WTC11 (cell line): ENCODE measurements at regions not wholly inside any gene's neighbourhood (a gene's known extent, or its start where the extent isn't known, plus 50 kb on each side); places are given as distances from the start of the nearest gene placed in this dataset.

ENCODE experiments used
- ATAC-seq: fragments of 200-7000 bp; cut with Tn5 transposase; 2 replicates; pipeline ENCODE4 v1.10.0; 2021; ENCODE audit warnings: mild to moderate bottlenecking, moderate library complexity
- CTCF ChIA-PET: fragments of 300-600 bp; sonication (Branson Sonifier 250); formaldehyde crosslinking; loops from one replicate; lab custom pipeline; 2021; ENCODE audit warnings: antibody characterized with exemption; lab: Charles Lee
- POLR2A ChIA-PET: fragments of 350-600 bp; sonication (Branson Sonifier 250); formaldehyde crosslinking; loops from one replicate; lab custom pipeline; 2021; ENCODE audit warnings: antibody characterized with exemption; lab: Charles Lee
- DNase-seq: peaks from one replicate; pipeline ENCODE4 v3.0.0; 2021; ENCODE audit warnings: low spot score
- H3K27ac Mint-ChIP-seq: 2 replicates; pipeline ENCODE4 v1.8.0; 2021; ENCODE audit warnings: mixed read lengths
- H3K27me3 Mint-ChIP-seq: 2 replicates; pipeline ENCODE4 v1.8.0; 2021; ENCODE audit warnings: low read depth, mild to moderate bottlenecking, moderate library complexity, mixed read lengths
- H3K36me3 Mint-ChIP-seq: 2 replicates; pipeline ENCODE4 v1.8.0; 2021; ENCODE audit warnings: mixed read lengths
- H3K4me1 Mint-ChIP-seq: 2 replicates; pipeline ENCODE4 v1.8.0; 2022; ENCODE audit warnings: mixed read lengths
- H3K4me3 Mint-ChIP-seq: 2 replicates; pipeline ENCODE4 v1.8.0; 2021; ENCODE audit warnings: mild to moderate bottlenecking, moderate library complexity, mixed read lengths
- H3K9me3 Mint-ChIP-seq: 2 replicates; pipeline ENCODE4 v1.8.0; 2021; ENCODE audit warnings: mixed read lengths
- AFF4 ChIP-seq: sonication (generic); formaldehyde crosslinking; IDR thresholded peaks from 2 replicates; pipeline ENCODE4 v1.8.1; 2023; ENCODE audit warnings: mild to moderate bottlenecking, missing genetic modification reagents, borderline replicate concordance
- CREM ChIP-seq: sonication (generic); formaldehyde crosslinking; IDR thresholded peaks from 2 replicates; pipeline ENCODE4 v1.8.1; 2022; ENCODE audit warnings: mild to moderate bottlenecking, missing genetic modification reagents, moderate library complexity
- ESRRA ChIP-seq: sonication (generic); formaldehyde crosslinking; IDR thresholded peaks from 2 replicates; pipeline ENCODE4 v1.8.1; 2022; ENCODE audit warnings: mild to moderate bottlenecking, missing genetic modification reagents, borderline replicate concordance
- GRHL2 ChIP-seq: fragments of 250-450 bp; sonication (Bioruptor Pico); IDR thresholded peaks from 2 replicates; pipeline ENCODE4 v1.8.0; 2022; ENCODE audit warnings: mild to moderate bottlenecking, moderate library complexity; ENCODE audit not compliant: insufficient replicate concordance, severe bottlenecking
- IRF2 ChIP-seq: sonication (generic); formaldehyde crosslinking; IDR thresholded peaks from 2 replicates; pipeline ENCODE4 v1.8.0; 2022; ENCODE audit warnings: low read depth, missing genetic modification reagents, borderline replicate concordance
- JAZF1 ChIP-seq: fragments of 250-450 bp; sonication (Bioruptor Pico); IDR thresholded peaks from 2 replicates; pipeline ENCODE4 v1.9.0; 2021; ENCODE audit warnings: moderate library complexity, mild to moderate bottlenecking, inconsistent platforms
- JUN ChIP-seq: sonication (generic); formaldehyde crosslinking; IDR thresholded peaks from 2 replicates; pipeline ENCODE4 v1.8.0; 2023; ENCODE audit warnings: mild to moderate bottlenecking, missing genetic modification reagents
- MLX ChIP-seq: sonication (generic); formaldehyde crosslinking; IDR thresholded peaks from 2 replicates; pipeline ENCODE4 v1.8.1; 2023; ENCODE audit warnings: mild to moderate bottlenecking, missing genetic modification reagents, moderate library complexity
- MXD4 ChIP-seq: fragments of 250-450 bp; sonication (Bioruptor Pico); IDR thresholded peaks from 2 replicates; pipeline ENCODE4 v1.8.0; 2021; ENCODE audit warnings: mild to moderate bottlenecking, moderate library complexity, borderline replicate concordance
- NFYB ChIP-seq: sonication (generic); formaldehyde crosslinking; conservative IDR thresholded peaks from 2 replicates; pipeline ENCODE4 v1.8.0; 2022; ENCODE audit warnings: low read depth, missing genetic modification reagents
- NR3C1 ChIP-seq: sonication (generic); formaldehyde crosslinking; conservative IDR thresholded peaks from 2 replicates; pipeline ENCODE4 v1.8.1; 2023; ENCODE audit warnings: low read depth, mild to moderate bottlenecking, missing genetic modification reagents
- PRRX2 ChIP-seq: fragments of 250-450 bp; sonication (Bioruptor Pico); IDR thresholded peaks from 2 replicates; pipeline ENCODE4 v1.8.0; 2021; ENCODE audit warnings: mild to moderate bottlenecking
- SMAD3 ChIP-seq: sonication (generic); formaldehyde crosslinking; IDR thresholded peaks from 2 replicates; pipeline ENCODE4 v1.8.0; 2022; ENCODE audit warnings: missing genetic modification reagents, mild to moderate bottlenecking, borderline replicate concordance
- SP1 ChIP-seq: sonication (generic); formaldehyde crosslinking; conservative IDR thresholded peaks from 2 replicates; pipeline ENCODE4 v1.8.1; 2022; ENCODE audit warnings: missing genetic modification reagents
- USF1 ChIP-seq: sonication (generic); formaldehyde crosslinking; IDR thresholded peaks from 2 replicates; pipeline ENCODE4 v1.8.0; 2022; ENCODE audit warnings: mild to moderate bottlenecking, missing genetic modification reagents
- ZNF317 ChIP-seq: sonication (generic); formaldehyde crosslinking; IDR thresholded peaks from 2 replicates; pipeline ENCODE4 v1.8.1; 2023; ENCODE audit warnings: low read depth, mild to moderate bottlenecking, moderate library complexity, missing genetic modification reagents, borderline replicate concordance
- TF ChIP-seq, protein P1 (sequence below): fragments of 250-450 bp; sonication (Bioruptor Pico); IDR thresholded peaks from 2 replicates; pipeline ENCODE4 v1.8.0; 2021; ENCODE audit warnings: mild to moderate bottlenecking
- TF ChIP-seq, protein P2 (sequence below): fragments of 200-600 bp; IDR thresholded peaks from 2 replicates; pipeline ENCODE4 v1.8.0; 2022; ENCODE audit warnings: antibody characterized with exemption
- TF ChIP-seq, protein P3 (sequence below): sonication (generic); formaldehyde crosslinking; IDR thresholded peaks from 2 replicates; pipeline ENCODE4 v1.8.0; 2022; ENCODE audit warnings: mild to moderate bottlenecking, missing genetic modification reagents
- TF ChIP-seq, protein P4 (sequence below): sonication (generic); formaldehyde crosslinking; IDR thresholded peaks from 2 replicates; pipeline ENCODE4 v1.8.1; 2023; ENCODE audit warnings: mild to moderate bottlenecking, moderate library complexity, missing genetic modification reagents

- Mint-ChIP-seq H3K4me1 (peaks cover 34% of the 10 kb centered on the region), H3K27me3 (no peaks in the 10 kb centered on the region), H3K4me3 (no peak overlapping the region), H3K36me3 (no peaks in the 10 kb centered on the region), H3K27ac (no peak overlapping the region), H3K9me3 (0 out of 2 replicates have a peak, but pooled peaks cover 4% of the 10 kb centered on the region)
- CTCF ChIA-PET = no interaction called here
- no peak for DNase-seq
- POLR2A ChIA-PET = no interaction called here
- TF ChIP-seq CREM (CRISPR knock-in tag) (no peak), MLX (CRISPR knock-in tag) (no peak), IRF2 (CRISPR knock-in tag) (no peak), SP1 (no peak), SMAD3 (CRISPR knock-in tag) (no peak), NR3C1 (CRISPR knock-in tag) (no peak), USF1 (no peak), GRHL2 (CRISPR knock-in tag) (no peak), PRRX2 (no peak)
- TF ChIP-seq, protein P1, sequence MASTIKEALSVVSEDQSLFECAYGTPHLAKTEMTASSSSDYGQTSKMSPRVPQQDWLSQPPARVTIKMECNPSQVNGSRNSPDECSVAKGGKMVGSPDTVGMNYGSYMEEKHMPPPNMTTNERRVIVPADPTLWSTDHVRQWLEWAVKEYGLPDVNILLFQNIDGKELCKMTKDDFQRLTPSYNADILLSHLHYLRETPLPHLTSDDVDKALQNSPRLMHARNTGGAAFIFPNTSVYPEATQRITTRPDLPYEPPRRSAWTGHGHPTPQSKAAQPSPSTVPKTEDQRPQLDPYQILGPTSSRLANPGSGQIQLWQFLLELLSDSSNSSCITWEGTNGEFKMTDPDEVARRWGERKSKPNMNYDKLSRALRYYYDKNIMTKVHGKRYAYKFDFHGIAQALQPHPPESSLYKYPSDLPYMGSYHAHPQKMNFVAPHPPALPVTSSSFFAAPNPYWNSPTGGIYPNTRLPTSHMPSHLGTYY (CRISPR knock-in tag) = no peak
- TF ChIP-seq, protein P2, sequence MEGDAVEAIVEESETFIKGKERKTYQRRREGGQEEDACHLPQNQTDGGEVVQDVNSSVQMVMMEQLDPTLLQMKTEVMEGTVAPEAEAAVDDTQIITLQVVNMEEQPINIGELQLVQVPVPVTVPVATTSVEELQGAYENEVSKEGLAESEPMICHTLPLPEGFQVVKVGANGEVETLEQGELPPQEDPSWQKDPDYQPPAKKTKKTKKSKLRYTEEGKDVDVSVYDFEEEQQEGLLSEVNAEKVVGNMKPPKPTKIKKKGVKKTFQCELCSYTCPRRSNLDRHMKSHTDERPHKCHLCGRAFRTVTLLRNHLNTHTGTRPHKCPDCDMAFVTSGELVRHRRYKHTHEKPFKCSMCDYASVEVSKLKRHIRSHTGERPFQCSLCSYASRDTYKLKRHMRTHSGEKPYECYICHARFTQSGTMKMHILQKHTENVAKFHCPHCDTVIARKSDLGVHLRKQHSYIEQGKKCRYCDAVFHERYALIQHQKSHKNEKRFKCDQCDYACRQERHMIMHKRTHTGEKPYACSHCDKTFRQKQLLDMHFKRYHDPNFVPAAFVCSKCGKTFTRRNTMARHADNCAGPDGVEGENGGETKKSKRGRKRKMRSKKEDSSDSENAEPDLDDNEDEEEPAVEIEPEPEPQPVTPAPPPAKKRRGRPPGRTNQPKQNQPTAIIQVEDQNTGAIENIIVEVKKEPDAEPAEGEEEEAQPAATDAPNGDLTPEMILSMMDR = no peak
- no peak for ATAC-seq
Observed at GRCh38 chr3:18500322-18500721, 75.2 kb upstream of the SATB1 start.

DNA sequence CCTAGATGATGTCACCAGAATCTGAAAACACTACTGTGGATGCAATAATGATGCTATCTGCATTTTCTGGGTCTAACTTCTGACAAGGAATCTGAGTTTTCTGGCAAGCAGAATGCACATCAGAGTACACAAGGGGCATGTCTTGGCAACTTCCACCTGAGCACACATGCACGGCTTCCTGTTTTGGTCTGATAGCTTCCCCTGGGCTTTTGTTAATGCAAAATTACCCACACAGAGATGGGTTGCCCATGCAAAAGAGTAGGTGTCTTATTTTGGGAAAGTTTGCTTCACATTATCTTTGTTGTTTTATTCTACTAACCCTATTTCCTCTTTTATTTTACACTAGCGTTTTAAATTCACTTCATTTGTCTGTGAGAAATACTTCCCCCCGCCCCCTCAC, 74.2 kb upstream of the SATB1 start:
- no peak overlapping the region for H3K4me3 Mint-ChIP-seq
- CTCF ChIA-PET = no interaction called here
- no peak for ATAC-seq
- no peak for TF ChIP-seq NFYB (CRISPR knock-in tag)
- no peak for TF ChIP-seq ZNF317 (CRISPR knock-in tag)
- TF ChIP-seq JUN (CRISPR knock-in tag) = no peak
- TF ChIP-seq ESRRA (CRISPR knock-in tag) = no peak
- TF ChIP-seq IRF2 (CRISPR knock-in tag) = no peak
- TF ChIP-seq AFF4 (CRISPR knock-in tag) = no peak
- TF ChIP-seq, protein P3, sequence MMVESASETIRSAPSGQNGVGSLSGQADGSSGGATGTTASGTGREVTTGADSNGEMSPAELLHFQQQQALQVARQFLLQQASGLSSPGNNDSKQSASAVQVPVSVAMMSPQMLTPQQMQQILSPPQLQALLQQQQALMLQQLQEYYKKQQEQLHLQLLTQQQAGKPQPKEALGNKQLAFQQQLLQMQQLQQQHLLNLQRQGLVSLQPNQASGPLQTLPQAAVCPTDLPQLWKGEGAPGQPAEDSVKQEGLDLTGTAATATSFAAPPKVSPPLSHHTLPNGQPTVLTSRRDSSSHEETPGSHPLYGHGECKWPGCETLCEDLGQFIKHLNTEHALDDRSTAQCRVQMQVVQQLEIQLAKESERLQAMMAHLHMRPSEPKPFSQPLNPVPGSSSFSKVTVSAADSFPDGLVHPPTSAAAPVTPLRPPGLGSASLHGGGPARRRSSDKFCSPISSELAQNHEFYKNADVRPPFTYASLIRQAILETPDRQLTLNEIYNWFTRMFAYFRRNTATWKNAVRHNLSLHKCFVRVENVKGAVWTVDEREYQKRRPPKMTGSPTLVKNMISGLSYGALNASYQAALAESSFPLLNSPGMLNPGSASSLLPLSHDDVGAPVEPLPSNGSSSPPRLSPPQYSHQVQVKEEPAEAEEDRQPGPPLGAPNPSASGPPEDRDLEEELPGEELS (CRISPR knock-in tag) = no peak
- no peak for TF ChIP-seq MXD4 (CRISPR knock-in tag)
- no peak for TF ChIP-seq JAZF1 (CRISPR knock-in tag)
- TF ChIP-seq, protein P1 (CRISPR knock-in tag) = no peak
- TF ChIP-seq SP1 = no peak
- TF ChIP-seq, protein P4, sequence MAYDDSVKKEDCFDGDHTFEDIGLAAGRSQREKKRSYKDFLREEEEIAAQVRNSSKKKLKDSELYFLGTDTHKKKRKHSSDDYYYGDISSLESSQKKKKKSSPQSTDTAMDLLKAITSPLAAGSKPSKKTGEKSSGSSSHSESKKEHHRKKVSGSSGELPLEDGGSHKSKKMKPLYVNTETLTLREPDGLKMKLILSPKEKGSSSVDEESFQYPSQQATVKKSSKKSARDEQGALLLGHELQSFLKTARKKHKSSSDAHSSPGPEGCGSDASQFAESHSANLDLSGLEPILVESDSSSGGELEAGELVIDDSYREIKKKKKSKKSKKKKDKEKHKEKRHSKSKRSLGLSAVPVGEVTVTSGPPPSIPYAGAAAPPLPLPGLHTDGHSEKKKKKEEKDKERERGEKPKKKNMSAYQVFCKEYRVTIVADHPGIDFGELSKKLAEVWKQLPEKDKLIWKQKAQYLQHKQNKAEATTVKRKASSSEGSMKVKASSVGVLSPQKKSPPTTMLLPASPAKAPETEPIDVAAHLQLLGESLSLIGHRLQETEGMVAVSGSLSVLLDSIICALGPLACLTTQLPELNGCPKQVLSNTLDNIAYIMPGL (CRISPR knock-in tag) = no peak

More for the DNA sequence above, 74.2 kb upstream of the SATB1 start:
- Mint-ChIP-seq H3K36me3 (no peaks in the 10 kb centered on the region), H3K9me3 (0 out of 2 replicates have a peak, but pooled peaks cover 4% of the 10 kb centered on the region), H3K27me3 (no peaks in the 10 kb centered on the region), H3K27ac (no peak overlapping the region), H3K4me1 (peaks cover 36% of the 10 kb centered on the region)
- POLR2A ChIA-PET = no interaction called here
- DNase-seq = no peak
